Transverse colon (tissue), 3 donors: ENCODE measurements at regions not wholly inside any gene's neighbourhood (a gene's known extent, or its start where the extent isn't known, plus 50 kb on each side); places are given as distances from the start of the nearest gene placed in this dataset.

Experiments
- EP300 ChIP-seq: sonication (generic); formaldehyde crosslinking; IDR thresholded peaks from one replicate; pipeline ENCODE4 v1.6.1; 2017; ENCODE audit warnings: antibody characterized with exemption, low read depth
- TF ChIP-seq, protein P1 (sequence below), 5 experiments: fragments of 200-600 bp in 3 of 5; fragments of 450-650 bp in 2 of 5; sonication (generic) in 3 of 5; IDR thresholded peaks; 1 replicate in 2 of 5; 2 replicates in 3 of 5; pipeline ENCODE4 v1.5.1; 2016 to 2017; ENCODE audit warnings: antibody characterized with exemption in 5 of 5, inconsistent platforms in 3 of 5, mild to moderate bottlenecking in 2 of 5, moderate library complexity in 1 of 5

- TF ChIP-seq, protein P1, sequence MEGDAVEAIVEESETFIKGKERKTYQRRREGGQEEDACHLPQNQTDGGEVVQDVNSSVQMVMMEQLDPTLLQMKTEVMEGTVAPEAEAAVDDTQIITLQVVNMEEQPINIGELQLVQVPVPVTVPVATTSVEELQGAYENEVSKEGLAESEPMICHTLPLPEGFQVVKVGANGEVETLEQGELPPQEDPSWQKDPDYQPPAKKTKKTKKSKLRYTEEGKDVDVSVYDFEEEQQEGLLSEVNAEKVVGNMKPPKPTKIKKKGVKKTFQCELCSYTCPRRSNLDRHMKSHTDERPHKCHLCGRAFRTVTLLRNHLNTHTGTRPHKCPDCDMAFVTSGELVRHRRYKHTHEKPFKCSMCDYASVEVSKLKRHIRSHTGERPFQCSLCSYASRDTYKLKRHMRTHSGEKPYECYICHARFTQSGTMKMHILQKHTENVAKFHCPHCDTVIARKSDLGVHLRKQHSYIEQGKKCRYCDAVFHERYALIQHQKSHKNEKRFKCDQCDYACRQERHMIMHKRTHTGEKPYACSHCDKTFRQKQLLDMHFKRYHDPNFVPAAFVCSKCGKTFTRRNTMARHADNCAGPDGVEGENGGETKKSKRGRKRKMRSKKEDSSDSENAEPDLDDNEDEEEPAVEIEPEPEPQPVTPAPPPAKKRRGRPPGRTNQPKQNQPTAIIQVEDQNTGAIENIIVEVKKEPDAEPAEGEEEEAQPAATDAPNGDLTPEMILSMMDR (IDR thresholded peaks at IDR 0.05) = no peak
- TF ChIP-seq EP300 = no peak
Measured at GRCh38 chr1:30476911-30477459, 246.4 kb downstream of the MATN1 start.
